ENCODE measurements at regions not wholly inside any gene's neighbourhood (a gene's known extent, or its start where the extent isn't known, plus 50 kb on each side); places are given as distances from the start of the nearest gene placed in this dataset.

- ATAC-seq = no peak
Measured at GRCh38 chr13:85405316-85405897, 393.8 kb downstream of the SLITRK6 start.

GRCh38 chr13:85386424-85386823, 412.8 kb downstream of the SLITRK6 start:
- Histone ChIP-seq H3K4me1 (no peaks in the 10 kb centered on the region), H3K4me3 (no peak overlapping the region), H3K9me3 (peaks cover 0 to 15% (median 0%) of the 10 kb centered on the region in 11 donors), H3K27me3 (no peaks in the 10 kb centered on the region), H3K36me3 (no peaks in the 10 kb centered on the region), H3K27ac (no peak overlapping the region)
- WGBS, 2 donors = 8% methylated on average over 3 of the region's 3 CpGs
- no peak for TF ChIP-seq CTCF (IDR thresholded peaks at IDR 0.05)
- intact Hi-C loops (cut with DNase I) = no loop called here
- ATAC-seq (no peak), DNase-seq (no peak)

More at GRCh38 chr13:85405316-85405897, 393.8 kb downstream of the SLITRK6 start:
- no peak overlapping the region for H3K27ac ChIP-seq
- H3K36me3 ChIP-seq = no peaks in the 10 kb centered on the region
- TF ChIP-seq CTCF (IDR thresholded peaks at IDR 0.05) = no peak
- H3K27me3 ChIP-seq = no peaks in the 10 kb centered on the region
- no peak for DNase-seq
- H3K9me3 ChIP-seq = peaks cover 0 to 11% (median 0%) of the 10 kb centered on the region in 11 donors
- intact Hi-C loops (cut with DNase I) = no loop called here
- no peaks in the 10 kb centered on the region for H3K4me1 ChIP-seq
- H3K4me3 ChIP-seq = no peak overlapping the region
- 90 to 94% methylated on average over 13 of the region's 13 CpGs for WGBS, 2 donors

- 83 to 95% methylated on average over 1 of the region's 1 CpG for WGBS, 2 donors
- no peak overlapping the region for H3K27ac ChIP-seq
- H3K9me3 ChIP-seq = peaks cover 0 to 8% (median 0%) of the 10 kb centered on the region in 11 donors
- no peak for ATAC-seq
- no peaks in the 10 kb centered on the region for H3K27me3 ChIP-seq
- intact Hi-C loops (cut with DNase I) = no loop called here
- H3K4me1 ChIP-seq = no peaks in the 10 kb centered on the region
- H3K36me3 ChIP-seq = no peaks in the 10 kb centered on the region
- DNase-seq = no peak
- no peak for TF ChIP-seq CTCF (IDR thresholded peaks at IDR 0.05)
- no peak overlapping the region for H3K4me3 ChIP-seq
Measured at GRCh38 chr13:85383291-85383690, 415.9 kb downstream of the SLITRK6 start.

GRCh38 chr13:85381082-85381481, 418.1 kb downstream of the SLITRK6 start:
- ATAC-seq = no peak
- H3K4me1 ChIP-seq = no peaks in the 10 kb centered on the region
- no peak for DNase-seq
- no peaks in the 10 kb centered on the region for H3K36me3 ChIP-seq
- H3K9me3 ChIP-seq = peaks cover 0 to 4% (median 0%) of the 10 kb centered on the region in 11 donors
- WGBS, 2 donors = 94 to 95% methylated on average over 2 of the region's 2 CpGs
- intact Hi-C loops (cut with DNase I) = no loop called here
- H3K4me3 ChIP-seq = no peak overlapping the region
- H3K27me3 ChIP-seq = no peaks in the 10 kb centered on the region
- H3K27ac ChIP-seq = no peak overlapping the region
- TF ChIP-seq CTCF (IDR thresholded peaks at IDR 0.05) = no peak
